ENCODE measurements at regions not wholly inside any gene's neighbourhood (a gene's known extent, or its start where the extent isn't known, plus 50 kb on each side); places are given as distances from the start of the nearest gene placed in this dataset.
"Not testable (repeated sequence)": the region's sequence is repeated elsewhere in the genome, so short reads cannot be mapped to it uniquely, and the experiment has no call there.

- not testable (repeated sequence) for TF ChIP-seq EZH2 (IDR thresholded peaks at IDR 0.05; ENCODE audit: low read depth); CTCF (conservative IDR thresholded peaks at IDR 0.05)
Measured at GRCh38 chr5:54787910-54788309, 197.5 kb downstream of the ESM1 start.

All from PC-9 (cell line).